ENCODE measurements at regions not wholly inside any gene's neighbourhood (a gene's known extent, or its start where the extent isn't known, plus 50 kb on each side); places are given as distances from the start of the nearest gene placed in this dataset.

DNA sequence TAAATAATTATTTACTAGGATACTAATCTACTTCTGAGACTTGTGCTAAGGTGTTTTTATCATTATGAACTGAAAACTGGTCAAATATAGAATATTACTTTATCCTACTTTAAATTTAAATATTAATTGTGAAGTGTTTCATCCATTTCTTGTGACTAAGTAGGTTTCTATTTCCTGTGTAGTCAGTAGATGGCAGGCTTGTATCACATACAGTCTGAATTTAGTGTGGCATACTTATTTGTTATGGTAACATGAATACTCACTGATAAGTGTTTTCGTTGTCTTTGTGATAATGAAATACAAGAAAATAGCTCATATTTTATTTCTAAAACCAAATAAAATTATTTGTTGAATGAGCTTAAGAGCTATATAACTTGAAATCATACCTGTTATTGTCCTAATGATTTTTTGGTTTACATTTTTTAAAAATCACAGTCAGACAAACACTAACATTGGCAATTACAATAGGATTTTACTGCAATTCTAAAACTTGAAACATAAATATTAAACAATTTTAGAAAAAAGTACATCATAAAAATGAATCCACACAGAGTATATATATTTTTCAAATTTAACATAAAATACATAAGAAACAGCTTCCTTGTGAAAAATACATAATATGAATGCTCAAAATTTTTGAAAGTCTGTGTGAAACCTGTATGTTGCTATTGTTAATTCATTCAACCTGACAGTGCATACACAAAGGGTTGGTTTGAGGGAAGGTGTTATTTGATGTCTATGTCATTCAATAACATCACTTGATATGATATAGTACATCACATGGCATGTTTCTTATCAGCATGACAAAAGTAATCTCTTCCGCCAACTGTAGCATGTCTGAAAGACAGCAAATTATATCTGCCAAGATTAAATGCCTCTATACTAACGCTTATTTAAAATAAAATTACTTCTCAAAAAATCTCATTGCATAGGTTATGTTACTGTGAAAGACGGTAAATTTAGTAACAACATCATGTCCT lies 904.8 kb upstream of the PCDH20 start:
- TF ChIP-seq, protein P1, sequence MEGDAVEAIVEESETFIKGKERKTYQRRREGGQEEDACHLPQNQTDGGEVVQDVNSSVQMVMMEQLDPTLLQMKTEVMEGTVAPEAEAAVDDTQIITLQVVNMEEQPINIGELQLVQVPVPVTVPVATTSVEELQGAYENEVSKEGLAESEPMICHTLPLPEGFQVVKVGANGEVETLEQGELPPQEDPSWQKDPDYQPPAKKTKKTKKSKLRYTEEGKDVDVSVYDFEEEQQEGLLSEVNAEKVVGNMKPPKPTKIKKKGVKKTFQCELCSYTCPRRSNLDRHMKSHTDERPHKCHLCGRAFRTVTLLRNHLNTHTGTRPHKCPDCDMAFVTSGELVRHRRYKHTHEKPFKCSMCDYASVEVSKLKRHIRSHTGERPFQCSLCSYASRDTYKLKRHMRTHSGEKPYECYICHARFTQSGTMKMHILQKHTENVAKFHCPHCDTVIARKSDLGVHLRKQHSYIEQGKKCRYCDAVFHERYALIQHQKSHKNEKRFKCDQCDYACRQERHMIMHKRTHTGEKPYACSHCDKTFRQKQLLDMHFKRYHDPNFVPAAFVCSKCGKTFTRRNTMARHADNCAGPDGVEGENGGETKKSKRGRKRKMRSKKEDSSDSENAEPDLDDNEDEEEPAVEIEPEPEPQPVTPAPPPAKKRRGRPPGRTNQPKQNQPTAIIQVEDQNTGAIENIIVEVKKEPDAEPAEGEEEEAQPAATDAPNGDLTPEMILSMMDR (conservative IDR thresholded peaks at IDR 0.05) = peak; percentile 81
- no peak for DNase-seq
- no peak overlapping the region for H3K18ac ChIP-seq (ENCODE audit: insufficient read length, low read depth, low read length)
- no peak overlapping the region for H2BK12ac ChIP-seq (ENCODE audit: insufficient read length, low read depth, low read length)
- no peak overlapping the region for H2BK120ac ChIP-seq (ENCODE audit: low read depth, low read length, poor library complexity, severe bottlenecking)
- no peak overlapping the region for H3K23ac ChIP-seq (ENCODE audit: insufficient read length, low read depth, low read length)
- no peak overlapping the region for H2BK20ac ChIP-seq (ENCODE audit: low read depth, low read length, poor library complexity, severe bottlenecking)
- no peaks in the 10 kb centered on the region for H3K27me3 ChIP-seq (ENCODE audit: insufficient read depth, low read length)
- no peak overlapping the region for H4K5ac ChIP-seq (ENCODE audit: insufficient read length, low read depth, low read length)
- H3K36me3 Mint-ChIP-seq (ENCODE audit: insufficient read depth in 1 of 3, low read depth in 3 of 3) = no peaks in the 10 kb centered on the region
- H2BK15ac ChIP-seq (ENCODE audit: low read depth, low read length) = no peak overlapping the region
- WGBS (ENCODE audit: extremely low coverage, insufficient read length, low lambda C conversion rate) = no CpG with 5 or more reads among the region's 4 CpGs
- no peak overlapping the region for H3K4ac ChIP-seq (ENCODE audit: low read depth, low read length)
- no peak overlapping the region for H3K4me2 ChIP-seq (ENCODE audit: insufficient read depth, insufficient read length, low read length)
- no peak overlapping the region for H3K4me3 Mint-ChIP-seq
- no peaks in the 10 kb centered on the region for H3K9me3 Mint-ChIP-seq
- H4K8ac ChIP-seq (replicated peaks; ENCODE audit: insufficient read length, low read depth, low read length) = no peak overlapping the region
- no peaks in the 10 kb centered on the region for H3K4me1 ChIP-seq (ENCODE audit: insufficient read depth, low read length)
- no peak overlapping the region for H2AFZ ChIP-seq (ENCODE audit: low read length)
- no peaks in the 10 kb centered on the region for H4K20me1 ChIP-seq (ENCODE audit: control insufficient read depth, insufficient read depth, insufficient read length)
- H3K79me2 ChIP-seq (ENCODE audit: insufficient read depth, low read length) = no peaks in the 10 kb centered on the region
- no peaks in the 10 kb centered on the region for H3K79me1 ChIP-seq (ENCODE audit: insufficient read depth, low read depth, low read length, poor library complexity, severe bottlenecking)
- no peaks in the 10 kb centered on the region for H3K27me3 Mint-ChIP-seq (ENCODE audit: low read depth)
- no peak overlapping the region for H3K9ac ChIP-seq (ENCODE audit: extremely low read depth, insufficient read length, low read length)
- no peaks in the 10 kb centered on the region for H3K23me2 ChIP-seq (ENCODE audit: insufficient read length, low read depth, low read length, poor library complexity, severe bottlenecking)
- H3K9me3 ChIP-seq (ENCODE audit: control insufficient read depth, low read depth, low read length) = no peaks in the 10 kb centered on the region
- H3K4me1 Mint-ChIP-seq = no peaks in the 10 kb centered on the region
- H3K56ac ChIP-seq (ENCODE audit: insufficient read length, low read depth, low read length) = no peak overlapping the region
- H3K27ac Mint-ChIP-seq = no peak overlapping the region
- no peak overlapping the region for H4K91ac ChIP-seq (ENCODE audit: insufficient read length, low read depth, low read length)
- H2AK5ac ChIP-seq (ENCODE audit: insufficient read length, low read length) = no peak overlapping the region
- no peak overlapping the region for H3K14ac ChIP-seq (ENCODE audit: insufficient read depth, low read length)
- H2BK5ac ChIP-seq (ENCODE audit: insufficient read length, low read length) = no peak overlapping the region
- no peak overlapping the region for H3T11ph ChIP-seq (ENCODE audit: low read length)
- H3K27ac ChIP-seq (ENCODE audit: insufficient read length, low read depth, low read length) = no peak overlapping the region
